H1 (cell line): ENCODE measurements at regions not wholly inside any gene's neighbourhood (a gene's known extent, or its start where the extent isn't known, plus 50 kb on each side); places are given as distances from the start of the nearest gene placed in this dataset.

Experiments
- CTCF ChIA-PET: fragments of 300-600 bp; sonication (Branson Sonifier 250); formaldehyde crosslinking; loops from one replicate; lab custom pipeline; 2021; ENCODE audit not compliant: partially characterized antibody; lab: Charles Lee
- POLR2A ChIA-PET: fragments of 300-600 bp; sonication (Branson Sonifier 250); formaldehyde crosslinking; loops from one replicate; lab custom pipeline; 2021; ENCODE audit warnings: inconsistent platforms; ENCODE audit not compliant: partially characterized antibody; lab: Charles Lee
- DNase-seq, 2 experiments: peaks; one replicate each; pipeline versions ENCODE4 v3.0.0 to v3.0.0-alpha.2; 2010 to 2022; ENCODE audit warnings: low spot score in 2 of 2, low read depth in 1 of 2, mixed read lengths in 1 of 2
- FAIRE-seq: peaks from 2 replicates; lab custom pipeline; 2011; peaks lifted over from hg19 to GRCh38; lab: Jason Lieb, UNC
- H2AFZ ChIP-seq: 2 replicates; pipeline ENCODE4 v1.8.1; 2012; ENCODE audit warnings: low read length, inconsistent platforms
- H2AK5ac ChIP-seq: 2 replicates; pipeline ENCODE4 v1.6.1; 2013; ENCODE audit warnings: low read depth, low read length
- H2BK120ac ChIP-seq: replicated peaks from 2 replicates; pipeline ENCODE3; 2013; ENCODE audit warnings: low read depth, low read length, inconsistent platforms
- H2BK12ac ChIP-seq: 2 replicates; pipeline ENCODE4 v1.6.1; 2013; ENCODE audit warnings: low read depth, low read length
- H2BK15ac ChIP-seq: 2 replicates; pipeline ENCODE4 v1.6.1; 2013; ENCODE audit warnings: low read length
- H2BK20ac ChIP-seq: 2 replicates; pipeline ENCODE4 v1.6.1; 2013; ENCODE audit warnings: low read length
- H2BK5ac ChIP-seq: 2 replicates; pipeline ENCODE4 v1.6.1; 2013; ENCODE audit warnings: low read depth, low read length
- H3K14ac ChIP-seq: 2 replicates; pipeline ENCODE4 v1.6.1; 2013; ENCODE audit warnings: inconsistent platforms; ENCODE audit not compliant: insufficient read length
- H3K18ac ChIP-seq: 2 replicates; pipeline ENCODE4 v1.6.1; 2013; ENCODE audit warnings: low read length; ENCODE audit errors: extremely low read depth
- H3K23ac ChIP-seq: 2 replicates; pipeline ENCODE4 v1.6.1; 2013; ENCODE audit warnings: inconsistent platforms; ENCODE audit not compliant: insufficient read length
- H3K23me2 ChIP-seq: 2 replicates; pipeline ENCODE4 v1.6.1; 2013; ENCODE audit warnings: low read depth, low read length
- H3K27ac ChIP-seq: 2 replicates; pipeline ENCODE4 v1.6.1; 2011; ENCODE audit warnings: low read depth, low read length, inconsistent platforms
- H3K27me3 ChIP-seq, 4 experiments: replicated peaks in 1 of 4; 1 replicate in 1 of 4; 2 replicates in 3 of 4; pipeline versions ENCODE4 v1.6.1 to v1.8.1; 2011 to 2013; ENCODE audit warnings: low read length in 3 of 4, mild to moderate bottlenecking in 3 of 4, inconsistent platforms in 2 of 4, mixed read lengths in 2 of 4, moderate library complexity in 1 of 4; ENCODE audit not compliant: control insufficient read depth in 3 of 4, insufficient read depth in 3 of 4; ENCODE audit errors: extremely low read depth in 1 of 4
- H3K36me3 ChIP-seq, 4 experiments: 2 replicates each; pipeline versions ENCODE4 v1.6.1 to v1.8.1; 2011 to 2013; ENCODE audit warnings: mild to moderate bottlenecking in 4 of 4, low read length in 3 of 4, moderate library complexity in 2 of 4, control low read depth in 1 of 4, inconsistent platforms in 1 of 4; ENCODE audit not compliant: insufficient read depth in 4 of 4, control insufficient read depth in 2 of 4
- H3K4ac ChIP-seq: replicated peaks from 2 replicates; pipeline ENCODE3; 2013; ENCODE audit warnings: low read length, low read depth, mixed read lengths, inconsistent platforms; ENCODE audit not compliant: insufficient read length
- H3K4me1 ChIP-seq, 4 experiments: replicated peaks in 1 of 4; 1 replicate in 1 of 4; 2 replicates in 3 of 4; pipeline versions ENCODE4 v1.6.1 to v1.8.1; 2011 to 2013; ENCODE audit warnings: low read length in 3 of 4, inconsistent platforms in 2 of 4, mixed read lengths in 1 of 4; ENCODE audit not compliant: insufficient read depth in 4 of 4, control insufficient read depth in 3 of 4
- H3K4me2 ChIP-seq, 2 experiments: 2 replicates each; pipeline versions ENCODE4 v1.6.1 to v1.8.1; 2011 to 2013; ENCODE audit warnings: low read depth in 2 of 2, low read length in 2 of 2, control low read depth in 1 of 2, inconsistent platforms in 1 of 2, mild to moderate bottlenecking in 1 of 2; ENCODE audit not compliant: insufficient read depth in 1 of 2
- H3K4me3 ChIP-seq, 4 experiments: fragments of 200-600, 300-600 bp in 1 of 4; sonication (generic), shearing (Covaris generic), sonication (Bioruptor Twin) in 1 of 4; 2 replicates each; pipeline versions ENCODE4 v1.5.1 to v1.8.1; 2011 to 2016; ENCODE audit warnings: low read length in 4 of 4, low read depth in 3 of 4, control low read depth in 2 of 4, inconsistent platforms in 2 of 4, mild to moderate bottlenecking in 2 of 4, mixed read lengths in 1 of 4, moderate library complexity in 1 of 4; ENCODE audit not compliant: insufficient read depth in 2 of 4; ENCODE audit errors: extremely low read depth in 1 of 4
- H3K56ac ChIP-seq: replicated peaks from 2 replicates; pipeline ENCODE3; 2013; ENCODE audit warnings: low read depth, mild to moderate bottlenecking, mixed read lengths, low read length, inconsistent platforms; ENCODE audit not compliant: insufficient read length
- H3K79me1 ChIP-seq: 2 replicates; pipeline ENCODE4 v1.6.1; 2013; ENCODE audit warnings: low read depth, low read length, control low read depth
- H3K79me2 ChIP-seq, 2 experiments: 2 replicates each; pipeline versions ENCODE4 v1.6.1 to v1.8.1; 2012 to 2013; ENCODE audit warnings: low read length in 2 of 2, mild to moderate bottlenecking in 2 of 2, inconsistent platforms in 1 of 2; ENCODE audit not compliant: insufficient read depth in 2 of 2, control insufficient read depth in 1 of 2
- H3K9ac ChIP-seq, 4 experiments: replicated peaks in 1 of 4; 1 replicate in 1 of 4; 2 replicates in 3 of 4; pipeline versions ENCODE4 v1.6.1 to v1.8.1; 2011 to 2013; ENCODE audit warnings: low read depth in 3 of 4, low read length in 3 of 4, control low read depth in 2 of 4, mild to moderate bottlenecking in 2 of 4, moderate library complexity in 2 of 4, inconsistent platforms in 1 of 4; ENCODE audit errors: extremely low read depth in 1 of 4
- H3K9me3 ChIP-seq, 2 experiments: 2 replicates each; pipeline versions ENCODE4 v1.6.1 to v1.8.1; 2012 to 2013; ENCODE audit warnings: mild to moderate bottlenecking in 2 of 2, moderate library complexity in 2 of 2, control low read depth in 1 of 2, inconsistent platforms in 1 of 2, low read depth in 1 of 2, low read length in 1 of 2, mixed read lengths in 1 of 2; ENCODE audit not compliant: insufficient read depth in 2 of 2
- H4K20me1 ChIP-seq, 2 experiments: replicated peaks in 1 of 2; 2 replicates each; pipeline versions ENCODE3 to v1.8.1; 2011 to 2013; ENCODE audit warnings: inconsistent platforms in 2 of 2, low read length in 2 of 2, mild to moderate bottlenecking in 1 of 2; ENCODE audit not compliant: insufficient read depth in 2 of 2, control insufficient read depth in 1 of 2
- H4K5ac ChIP-seq: 2 replicates; pipeline ENCODE4 v1.6.1; 2013; ENCODE audit warnings: low read length, low read depth, mixed read lengths, inconsistent platforms; ENCODE audit not compliant: insufficient read length
- H4K8ac ChIP-seq: 2 replicates; pipeline ENCODE4 v1.8.0; 2013; ENCODE audit warnings: mild to moderate bottlenecking, moderate library complexity, low read length, inconsistent platforms; ENCODE audit not compliant: insufficient read depth; ENCODE audit errors: extremely low read depth
- H4K91ac ChIP-seq: replicated peaks from 2 replicates; pipeline ENCODE3; 2013; ENCODE audit warnings: low read length, mixed read lengths, inconsistent platforms; ENCODE audit not compliant: insufficient read length
- BCL11A ChIP-seq, 2 experiments: IDR thresholded peaks; one replicate each; pipeline ENCODE4 v1.6.1; 2011; ENCODE audit warnings: low read depth in 2 of 2, low read length in 2 of 2, mild to moderate bottlenecking in 2 of 2
- CREB1 ChIP-seq: IDR thresholded peaks from 2 replicates; pipeline ENCODE4 v1.6.1; 2012; ENCODE audit warnings: inconsistent platforms
- EGR1 ChIP-seq: IDR thresholded peaks from 2 replicates; pipeline ENCODE4 v1.6.1; 2011; ENCODE audit warnings: low read depth, low read length, borderline replicate concordance
- JUND ChIP-seq: IDR thresholded peaks from 2 replicates; pipeline ENCODE4 v1.6.1; 2011; ENCODE audit warnings: mild to moderate bottlenecking, improper control_type of control experiment, low read length
- KDM4A ChIP-seq: IDR thresholded peaks from one replicate; pipeline ENCODE4 v1.7.1; 2012; ENCODE audit warnings: low read depth, mild to moderate bottlenecking, moderate library complexity, low read length, inconsistent platforms; ENCODE audit not compliant: severe bottlenecking
- NANOG ChIP-seq: IDR thresholded peaks from 2 replicates; pipeline ENCODE4 v1.6.1; 2011; ENCODE audit warnings: low read length, low read depth, mild to moderate bottlenecking, inconsistent platforms; ENCODE audit not compliant: insufficient read depth, poor library complexity, severe bottlenecking
- RAD21 ChIP-seq, 2 experiments: IDR thresholded peaks in 1 of 2; conservative IDR thresholded peaks in 1 of 2; 2 replicates each; pipeline ENCODE4 v1.6.1; 2011; ENCODE audit warnings: low read depth in 2 of 2, low read length in 2 of 2, improper control_type of control experiment in 1 of 2, inconsistent platforms in 1 of 2, mild to moderate bottlenecking in 1 of 2, moderate library complexity in 1 of 2
- RFX5 ChIP-seq: IDR thresholded peaks from 2 replicates; pipeline ENCODE4 v1.6.1; 2011; ENCODE audit warnings: low read depth, low read length, improper control_type of control experiment, borderline replicate concordance
- SAP30 ChIP-seq: fragments of 300-600 bp; sonication (generic); IDR thresholded peaks from 2 replicates; pipeline ENCODE4 v1.7.1; 2012; ENCODE audit warnings: low read length, moderate library complexity, mild to moderate bottlenecking, inconsistent platforms; ENCODE audit not compliant: insufficient read depth, insufficient replicate concordance
- SRF ChIP-seq: IDR thresholded peaks from 2 replicates; pipeline ENCODE4 v1.6.1; 2011; ENCODE audit warnings: mild to moderate bottlenecking, low read depth, low read length, moderate library complexity
- WGBS, 2 experiments: shearing (Covaris generic) in 1 of 2; methylation state at CpG; one replicate each; pipeline versions ENCODE4 v1.1.6 to v1.1.7; 2013 to 2015; ENCODE audit warnings: low lambda C conversion rate in 2 of 2, mixed read lengths in 2 of 2, inconsistent platforms in 1 of 2, low coverage in 1 of 2, missing lambda C conversion rate in 1 of 2; ENCODE audit not compliant: insufficient replicate concordance in 2 of 2, insufficient coverage in 1 of 2, insufficient read length in 1 of 2; ENCODE audit errors: extremely low coverage in 1 of 2, missing lambda C conversion rate in 1 of 2; 5-methylcytosine and 5-hydroxymethylcytosine counted together
- TF ChIP-seq, protein P1 (sequence below): IDR thresholded peaks from 2 replicates; pipeline ENCODE4 v1.6.1; 2011; ENCODE audit warnings: low read depth, mild to moderate bottlenecking, low read length; ENCODE audit not compliant: insufficient read depth

DNA sequence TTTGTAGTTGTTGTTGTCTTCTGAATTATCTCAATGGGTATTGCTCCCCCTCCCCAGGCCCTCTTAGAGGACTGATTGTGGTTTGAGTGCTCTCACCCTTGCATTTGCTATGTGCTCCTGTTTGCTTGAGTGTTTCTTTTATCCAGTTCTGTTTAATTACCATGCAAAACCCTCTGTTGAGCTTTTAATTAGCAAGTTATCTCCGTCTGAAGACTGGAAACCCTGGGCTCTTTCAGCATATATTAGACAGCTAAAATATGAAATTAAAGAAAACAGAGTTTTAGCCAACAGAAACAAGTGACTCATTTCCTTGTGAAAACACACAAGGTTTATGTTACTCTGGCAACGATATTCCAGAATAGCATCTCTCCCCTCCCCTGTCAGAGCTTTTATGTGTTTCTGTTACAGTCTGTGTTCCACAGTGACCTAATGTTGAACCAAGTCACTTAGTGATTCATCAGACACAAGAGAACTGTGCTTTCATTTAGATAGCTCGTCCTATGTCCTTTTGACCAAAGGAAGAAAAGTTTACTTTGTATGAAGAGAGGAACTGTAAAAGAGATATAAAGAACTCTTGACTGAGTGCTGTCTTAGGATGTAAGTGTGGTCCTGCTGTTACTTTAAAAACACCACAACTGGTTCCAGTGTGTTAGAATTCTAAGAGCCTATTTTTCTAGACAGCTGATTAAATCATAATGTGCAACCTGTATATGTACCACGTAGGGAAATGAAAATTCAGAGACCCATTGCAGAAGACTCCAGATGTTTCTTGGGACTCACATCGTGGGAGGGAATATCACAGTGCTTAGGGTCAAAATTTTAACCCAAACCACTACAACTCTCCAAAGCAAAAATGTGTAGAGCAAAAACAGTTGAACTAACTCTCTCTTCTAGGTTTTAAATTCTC is 172.8 kb upstream of the RBMS1 start:
- Histone ChIP-seq H2BK12ac (no peak overlapping the region), H3K79me2 (no peaks in the 10 kb centered on the region), H3K23me2 (no peaks in the 10 kb centered on the region), H3K79me1 (no peaks in the 10 kb centered on the region), H4K8ac (no peak overlapping the region), H3K27ac (no peak overlapping the region), H3K9me3 (no peaks in the 10 kb centered on the region), H3K4me2 (no peak overlapping the region), H3K14ac (no peak overlapping the region), H3K4ac (no peak overlapping the region), H3K36me3 (no peaks in the 10 kb centered on the region), H2AK5ac (no peak overlapping the region), H2BK15ac (no peak overlapping the region), H2AFZ (0 out of 2 replicates have a peak overlapping the region, but pooled peaks have one; percentile 12), H2BK20ac (no peak overlapping the region), H4K5ac (no peak overlapping the region), H3K4me1 (no peaks in the 10 kb centered on the region), H3K4me3 (no peak overlapping the region), H3K27me3 (no peaks in the 10 kb centered on the region), H2BK5ac (no peak overlapping the region), H4K20me1 (no peaks in the 10 kb centered on the region), H3K9ac (no peak overlapping the region), H3K18ac (no peak overlapping the region), H3K56ac (no peak overlapping the region), H2BK120ac (no peak overlapping the region), H4K91ac (no peak overlapping the region), H3K23ac (no peak overlapping the region)
- 88% methylated on average over 5 of the region's 5 CpGs; no CpG with 5 or more reads in 1 of the 2 experiments for WGBS, 2 experiments
- FAIRE-seq (no peak), DNase-seq (no peak)
- ChIA-PET POLR2A (no interaction called here), CTCF (interaction anchor here (0.6 to 1.2 kb wide), 2 partner anchors 18 to 19 kb away, joined by 3 read pairs; no protein-coding TSS in a partner anchor)
- TF ChIP-seq CREB1, result no peak
- no peak for TF ChIP-seq JUND
- no peak for TF ChIP-seq SAP30
- TF ChIP-seq NANOG, result no peak
- TF ChIP-seq, protein P1, sequence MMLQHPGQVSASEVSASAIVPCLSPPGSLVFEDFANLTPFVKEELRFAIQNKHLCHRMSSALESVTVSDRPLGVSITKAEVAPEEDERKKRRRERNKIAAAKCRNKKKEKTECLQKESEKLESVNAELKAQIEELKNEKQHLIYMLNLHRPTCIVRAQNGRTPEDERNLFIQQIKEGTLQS, result no peak
- no peak for TF ChIP-seq RAD21 (IDR thresholded peaks at IDR 0.05 in 1 of 2, conservative IDR thresholded peaks at IDR 0.05 in 1 of 2; ENCODE audit: low read depth in 2 of 2, low read length in 2 of 2)
- TF ChIP-seq EGR1, result no peak
- no peak for TF ChIP-seq RFX5
- no peak for TF ChIP-seq BCL11A (IDR thresholded peaks at IDR 0.05; ENCODE audit: low read depth in 2 of 2, low read length in 2 of 2)
- no peak for TF ChIP-seq KDM4A
- no peak for TF ChIP-seq SRF
